ENCODE measurements at regions not wholly inside any gene's neighbourhood (a gene's known extent, or its start where the extent isn't known, plus 50 kb on each side); places are given as distances from the start of the nearest gene placed in this dataset.

GRCh38 chr6:133641104-133641503, 247.8 kb upstream of the TCF21 start:
- Histone ChIP-seq H3K4me1 (peaks cover 0 to 12% (median 0%) of the 10 kb centered on the region in 9 donors), H3K4me3 (no peak overlapping the region), H3K27me3 (no peaks in the 10 kb centered on the region), H3K36me3 (no peaks in the 10 kb centered on the region), H3K27ac (no peak overlapping the region), H3K9me3 (peaks cover 0 to 10% (median 0%) of the 10 kb centered on the region in 11 donors)
- DNase-seq (no peak), ATAC-seq (no peak)
- WGBS, 2 donors = 93 to 99% methylated on average over 5 of the region's 5 CpGs
- no peak for TF ChIP-seq CTCF (IDR thresholded peaks at IDR 0.05)
- intact Hi-C loops (cut with DNase I) = no loop called here

GRCh38 chr6:133644548-133644891, 244.4 kb upstream of the TCF21 start:
- H3K4me3 ChIP-seq = no peak overlapping the region
- ATAC-seq = no peak
- H3K9me3 ChIP-seq = peaks cover 0 to under 1% (median 0%) of the 10 kb centered on the region in 11 donors
- DNase-seq = no peak
- H3K36me3 ChIP-seq = no peaks in the 10 kb centered on the region
- 67% methylated on average over 4 of the region's 4 CpGs for WGBS, 2 donors
- H3K27ac ChIP-seq = no peak overlapping the region
- no peak for TF ChIP-seq CTCF (IDR thresholded peaks at IDR 0.05)
- H3K27me3 ChIP-seq = peaks cover 0 to 3% (median 0%) of the 10 kb centered on the region in 7 donors
- H3K4me1 ChIP-seq = peaks cover 0 to 12% (median 0%) of the 10 kb centered on the region in 9 donors
- intact Hi-C loops (cut with DNase I) = no loop called here

- no peaks in the 10 kb centered on the region for H3K36me3 ChIP-seq
- TF ChIP-seq CTCF (IDR thresholded peaks at IDR 0.05) = no peak
- ATAC-seq = peak in 4 of 8 donors; percentile 26 to 65 (median 50)
- H3K4me1 ChIP-seq = peaks cover 0 to 12% (median 0%) of the 10 kb centered on the region in 9 donors
- peak overlapping the region in 1 of 10 donors; percentile 44 for H3K27ac ChIP-seq
- DNase-seq = peak in 1 of 2 donors; percentile 23
- 32 to 38% methylated on average over 5 of the region's 5 CpGs for WGBS, 2 donors
- H3K9me3 ChIP-seq = no peaks in the 10 kb centered on the region
- H3K4me3 ChIP-seq = no peak overlapping the region
- intact Hi-C loops (cut with DNase I) = no loop called here
- peaks cover 0 to 3% (median 0%) of the 10 kb centered on the region in 7 donors for H3K27me3 ChIP-seq
Observed at GRCh38 chr6:133644892-133645619, 243.9 kb upstream of the TCF21 start.

- peaks cover 0 to 3% (median 0%) of the 10 kb centered on the region in 7 donors for H3K27me3 ChIP-seq
- WGBS, 2 donors = 32 to 33% methylated on average over 4 of the region's 4 CpGs
- intact Hi-C loops (cut with DNase I) = no loop called here
- no peak for TF ChIP-seq CTCF (IDR thresholded peaks at IDR 0.05)
- peaks cover 0 to 12% (median 0%) of the 10 kb centered on the region in 9 donors for H3K4me1 ChIP-seq
- H3K9me3 ChIP-seq = no peaks in the 10 kb centered on the region
- no peaks in the 10 kb centered on the region for H3K36me3 ChIP-seq
- no peak for DNase-seq
- H3K27ac ChIP-seq = peak overlapping the region in 2 of 10 donors; percentile 7 to 44
- peak in 6 of 8 donors; percentile 48 to 72 (median 60) for ATAC-seq
- no peak overlapping the region for H3K4me3 ChIP-seq
Observed at GRCh38 chr6:133645966-133646740, 242.8 kb upstream of the TCF21 start.
